Prostate gland (tissue), 2 donors: ENCODE measurements at regions not wholly inside any gene's neighbourhood (a gene's known extent, or its start where the extent isn't known, plus 50 kb on each side); places are given as distances from the start of the nearest gene placed in this dataset.
"Not testable (repeated sequence)": the region's sequence is repeated elsewhere in the genome, so short reads cannot be mapped to it uniquely, and the experiment has no call there.

Source experiments
- DNase-seq: peaks from one replicate; pipeline ENCODE4 v3.0.0-alpha.2; 2019; ENCODE audit warnings: low spot score
- H3K27ac ChIP-seq, 2 donors: fragments of 200-600 bp; sonication (generic); 2 replicates each; pipeline ENCODE4 v1.5.1; 2017 to 2019
- H3K27me3 ChIP-seq: fragments of 200-600 bp; sonication (generic); replicated peaks from 2 replicates; pipeline ENCODE4 v1.5.1; 2019; ENCODE audit not compliant: insufficient read depth
- H3K36me3 ChIP-seq, 2 donors: fragments of 200-600 bp; sonication (generic); 1 replicate in 1 of 2; 2 replicates in 1 of 2; pipeline versions ENCODE4 v1.5.1 to v1.8.1; 2017 to 2019
- H3K4me1 ChIP-seq: fragments of 200-600 bp; sonication (generic); replicated peaks from 2 replicates; pipeline ENCODE4 v1.5.1; 2019
- H3K4me3 ChIP-seq, 2 donors: fragments of 200-600 bp; sonication (generic); 2 replicates each; pipeline ENCODE4 v1.5.1; 2017 to 2019
- H3K9me3 ChIP-seq: fragments of 200-600 bp; sonication (generic); 2 replicates; pipeline ENCODE4 v1.5.1; 2017
- CTCF ChIP-seq, 4 experiments: fragments of 200-600 bp in 2 of 4; fragments of 450-650 bp in 2 of 4; sonication (generic) in 2 of 4; IDR thresholded peaks; 1 replicate in 3 of 4; 2 replicates in 1 of 4; pipeline ENCODE4 v1.5.1; 2016 to 2019; ENCODE audit warnings: antibody characterized with exemption in 4 of 4, mild to moderate bottlenecking in 2 of 4, moderate library complexity in 2 of 4
- POLR2A ChIP-seq: fragments of 450-650 bp; IDR thresholded peaks from one replicate; pipeline ENCODE4 v1.6.1; 2016; ENCODE audit warnings: antibody characterized with exemption, mild to moderate bottlenecking
- POLR2AphosphoS5 ChIP-seq: sonication (generic); formaldehyde crosslinking; IDR thresholded peaks from one replicate; pipeline ENCODE4 v1.6.1; 2017; ENCODE audit warnings: antibody characterized with exemption
- whole genome bisulfite sequencing: methylation state at CpG from one replicate; pipeline ENCODE4 v1.1.5; 2018; 5-methylcytosine and 5-hydroxymethylcytosine counted together
- intact Hi-C: fragments of 100-400 bp; cut with DNase I; formaldehyde crosslinking; loops from one replicate; pipeline ENCODE4 v1.14.2; 2022

GRCh38 chr2:7094231-7094741 lies 177.1 kb downstream of the RNF144A start:
- H3K27ac ChIP-seq: no peak overlapping the region
- TF ChIP-seq CTCF (IDR thresholded peaks at IDR 0.05) (no peak), POLR2A (no peak), POLR2AphosphoS5 (no peak)
- no peak overlapping the region for H3K4me3 ChIP-seq
- no peaks in the 10 kb centered on the region for H3K9me3 ChIP-seq
- no peak for DNase-seq
- no peaks in the 10 kb centered on the region for H3K27me3 ChIP-seq
- no peaks in the 10 kb centered on the region for H3K4me1 ChIP-seq
- no peaks in the 10 kb centered on the region for H3K36me3 ChIP-seq
- intact Hi-C loops: loop anchor here (10.0 kb wide), 1 partner anchor 1671 kb away; no protein-coding TSS in a partner anchor
- 68% methylated on average over 12 of the region's 12 CpGs for WGBS

- no peak for DNase-seq
- WGBS: 81% methylated on average over 20 of the region's 20 CpGs
These were observed 179.6 kb downstream of the RNF144A start for GRCh38 chr2:7096726-7097352.

DNA sequence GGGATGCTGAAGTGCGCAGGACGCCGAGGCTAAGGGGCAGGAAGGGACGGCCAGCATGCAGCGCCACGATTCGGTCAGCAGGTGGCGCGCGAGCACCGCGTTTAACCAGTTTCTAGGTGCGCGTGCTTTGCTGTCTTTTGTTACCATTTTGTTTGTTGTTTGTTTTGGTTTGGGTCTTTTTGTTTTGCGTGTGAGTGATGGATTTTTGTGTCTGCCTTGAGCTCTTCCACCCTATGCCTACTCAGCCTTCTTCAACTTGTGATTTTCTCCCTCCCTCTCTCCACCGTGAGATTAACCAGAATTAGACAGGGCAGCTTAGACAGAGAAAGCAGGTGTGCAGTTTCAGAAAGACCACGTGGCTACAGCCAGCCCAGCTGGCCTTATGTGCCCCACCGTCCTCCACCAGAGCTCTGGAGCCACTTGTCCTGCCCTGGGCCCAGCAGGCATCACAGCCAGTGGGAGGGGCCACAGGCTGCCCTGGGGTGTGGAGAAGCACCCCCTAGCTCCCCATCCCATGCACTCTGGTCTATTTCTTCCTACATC lies 180.2 kb downstream of the RNF144A start:
- Histone ChIP-seq H3K27ac (no peak overlapping the region), H3K36me3 (no peaks in the 10 kb centered on the region), H3K27me3 (no peaks in the 10 kb centered on the region), H3K9me3 (no peaks in the 10 kb centered on the region), H3K4me3 (no peak overlapping the region), H3K4me1 (no peaks in the 10 kb centered on the region)
- DNase-seq: peak; percentile 43
- intact Hi-C loops: loop anchor here (10.0 kb wide), 1 partner anchor 1667 kb away; no protein-coding TSS in a partner anchor
- WGBS: 0% methylated on average over 18 of the region's 18 CpGs
- TF ChIP-seq POLR2A (no peak), POLR2AphosphoS5 (no peak), CTCF (IDR thresholded peaks at IDR 0.05) (peak; percentile 81 to 91 (median 86))

More at GRCh38 chr2:7096726-7097352, 179.6 kb downstream of the RNF144A start:
- intact Hi-C loops: loop anchor here (10.0 kb wide), 1 partner anchor 1668 kb away; no protein-coding TSS in a partner anchor
- Histone ChIP-seq H3K27me3 (no peaks in the 10 kb centered on the region), H3K27ac (no peak overlapping the region), H3K9me3 (no peaks in the 10 kb centered on the region), H3K4me3 (no peak overlapping the region), H3K4me1 (no peaks in the 10 kb centered on the region), H3K36me3 (no peaks in the 10 kb centered on the region)
- TF ChIP-seq POLR2A (no peak), CTCF (IDR thresholded peaks at IDR 0.05) (no peak), POLR2AphosphoS5 (no peak)

DNA sequence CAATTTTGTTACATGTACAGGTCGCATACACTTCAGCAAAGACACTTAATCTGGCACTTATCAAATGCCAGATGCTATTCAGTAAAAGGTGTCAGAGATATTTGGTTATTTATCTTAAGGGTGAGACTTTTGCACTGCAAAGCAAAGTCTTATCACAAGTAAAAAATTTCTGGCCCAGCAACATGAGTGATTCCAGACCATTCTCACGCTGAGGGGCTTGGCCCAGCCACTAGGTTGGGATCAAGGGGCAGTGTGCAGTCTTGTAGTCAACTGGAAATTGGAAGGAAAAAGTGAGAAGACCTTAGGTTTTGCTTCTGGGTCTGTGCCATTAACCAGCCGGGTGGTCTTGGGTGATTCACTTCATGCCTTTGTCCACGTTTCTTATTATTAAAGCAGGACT lies 181.6 kb downstream of the RNF144A start:
- Histone ChIP-seq H3K27me3 (no peaks in the 10 kb centered on the region), H3K4me3 (no peak overlapping the region), H3K4me1 (no peaks in the 10 kb centered on the region), H3K9me3 (no peaks in the 10 kb centered on the region), H3K36me3 (no peaks in the 10 kb centered on the region), H3K27ac (no peak overlapping the region)
- 90% methylated on average over 4 of the region's 4 CpGs for WGBS
- intact Hi-C loops: loop anchor here (10.0 kb wide), 1 partner anchor 1666 kb away; no protein-coding TSS in a partner anchor
- TF ChIP-seq CTCF (IDR thresholded peaks at IDR 0.05) (no peak), POLR2A (no peak), POLR2AphosphoS5 (no peak)
- no peak for DNase-seq

DNA sequence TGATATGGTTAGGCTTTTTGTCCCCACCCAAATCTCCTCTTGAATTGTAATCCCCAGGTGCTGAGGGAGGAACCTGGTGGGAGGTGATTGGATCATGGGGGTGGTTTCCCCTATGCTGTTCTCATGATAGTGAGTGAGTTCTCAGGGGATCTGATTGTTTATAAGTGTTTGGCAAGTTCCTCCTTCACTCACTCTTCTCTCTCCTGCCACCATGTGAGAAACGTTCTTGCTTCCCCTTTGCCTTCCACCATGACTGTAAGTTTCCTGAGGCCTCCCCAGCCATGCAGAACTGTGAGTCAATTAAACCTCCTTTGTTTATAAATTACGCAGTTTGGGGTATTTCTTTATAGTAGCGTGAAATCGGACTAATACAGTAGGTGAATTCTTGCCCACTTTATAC lies 182.5 kb downstream of the RNF144A start:
- H3K27me3 ChIP-seq, DNase-seq, H3K27ac ChIP-seq, H3K4me1 ChIP-seq, H3K4me3 ChIP-seq, H3K9me3 ChIP-seq, H3K36me3 ChIP-seq: not testable (repeated sequence)
- 90% methylated on average over 4 of the region's 4 CpGs for WGBS
- intact Hi-C loops: loop anchor here (10.0 kb wide), 1 partner anchor 1665 kb away; no protein-coding TSS in a partner anchor
